ENCODE measurements at regions not wholly inside any gene's neighbourhood (a gene's known extent, or its start where the extent isn't known, plus 50 kb on each side); places are given as distances from the start of the nearest gene placed in this dataset.
"Not testable (repeated sequence)": the region's sequence is repeated elsewhere in the genome, so short reads cannot be mapped to it uniquely, and the experiment has no call there.

GRCh38 chr15:44819331-44819987 is 83.1 kb downstream of the TRIM69 start:
- TF ChIP-seq POLR2A (IDR thresholded peaks at IDR 0.05; ENCODE audit: control extremely low read depth in 1 of 2, low read depth in 2 of 2, low read length in 2 of 2); SAP30 (IDR thresholded peaks at IDR 0.05; ENCODE audit: insufficient read depth, insufficient replicate concordance, low read length); SP1 (IDR thresholded peaks at IDR 0.05; ENCODE audit: low read depth, low read length); ASH2L (IDR thresholded peaks at IDR 0.05; ENCODE audit: low read length); CTCF (IDR thresholded peaks at IDR 0.05; ENCODE audit: control extremely low read depth in 1 of 3, insufficient read depth in 1 of 3, low read depth in 1 of 3, low read length in 3 of 3): not testable (repeated sequence)

All from H1 (cell line).